ENCODE measurements at regions not wholly inside any gene's neighbourhood (a gene's known extent, or its start where the extent isn't known, plus 50 kb on each side); places are given as distances from the start of the nearest gene placed in this dataset.

DNA sequence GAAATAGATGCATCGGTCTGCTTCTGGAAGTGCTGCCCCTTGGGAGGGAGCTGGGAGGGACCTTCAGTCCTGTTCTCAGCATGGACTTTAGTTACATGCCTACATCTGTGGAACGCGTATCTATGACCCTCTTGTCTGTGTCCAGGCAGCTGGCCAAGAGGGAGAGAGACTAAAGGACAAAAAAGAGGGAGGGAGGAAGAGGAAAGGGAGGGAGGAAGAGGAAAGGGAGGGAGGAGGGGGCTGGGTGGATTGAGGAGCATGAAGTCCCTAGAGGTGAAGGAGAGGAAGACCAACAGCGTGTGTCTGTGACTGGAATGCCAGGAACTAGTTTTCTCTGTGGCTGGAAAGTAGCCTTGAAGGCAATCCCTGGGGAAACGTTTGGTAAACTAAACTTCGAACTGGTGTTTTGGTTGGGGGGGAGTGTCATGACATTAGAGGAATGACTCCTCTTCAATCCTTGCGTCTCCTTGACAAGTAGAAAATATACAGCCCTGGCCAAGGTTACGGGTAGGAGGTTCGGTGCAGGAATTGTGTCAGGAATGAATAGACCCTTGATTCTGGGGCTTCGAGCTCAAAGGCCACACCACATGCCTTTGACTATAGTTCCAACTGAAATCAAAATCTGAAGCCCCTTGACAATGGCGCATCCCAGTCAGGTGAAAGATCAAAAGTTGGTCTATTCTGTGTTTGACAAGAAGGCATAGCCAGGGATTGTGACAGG lies 52.0 kb upstream of the PLEKHG1 start (continued):
- no peak for TF ChIP-seq ZNF660 (CRISPR knock-in tag; IDR thresholded peaks at IDR 0.05; ENCODE audit: borderline replicate concordance, low read depth)
- TF ChIP-seq, protein P1, sequence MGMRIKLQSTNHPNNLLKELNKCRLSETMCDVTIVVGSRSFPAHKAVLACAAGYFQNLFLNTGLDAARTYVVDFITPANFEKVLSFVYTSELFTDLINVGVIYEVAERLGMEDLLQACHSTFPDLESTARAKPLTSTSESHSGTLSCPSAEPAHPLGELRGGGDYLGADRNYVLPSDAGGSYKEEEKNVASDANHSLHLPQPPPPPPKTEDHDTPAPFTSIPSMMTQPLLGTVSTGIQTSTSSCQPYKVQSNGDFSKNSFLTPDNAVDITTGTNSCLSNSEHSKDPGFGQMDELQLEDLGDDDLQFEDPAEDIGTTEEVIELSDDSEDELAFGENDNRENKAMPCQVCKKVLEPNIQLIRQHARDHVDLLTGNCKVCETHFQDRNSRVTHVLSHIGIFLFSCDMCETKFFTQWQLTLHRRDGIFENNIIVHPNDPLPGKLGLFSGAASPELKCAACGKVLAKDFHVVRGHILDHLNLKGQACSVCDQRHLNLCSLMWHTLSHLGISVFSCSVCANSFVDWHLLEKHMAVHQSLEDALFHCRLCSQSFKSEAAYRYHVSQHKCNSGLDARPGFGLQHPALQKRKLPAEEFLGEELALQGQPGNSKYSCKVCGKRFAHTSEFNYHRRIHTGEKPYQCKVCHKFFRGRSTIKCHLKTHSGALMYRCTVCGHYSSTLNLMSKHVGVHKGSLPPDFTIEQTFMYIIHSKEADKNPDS (CRISPR knock-in tag; IDR thresholded peaks at IDR 0.05), result no peak
- TF ChIP-seq ZSCAN25 (CRISPR knock-in tag; IDR thresholded peaks at IDR 0.05), result no peak
- TF ChIP-seq HNRNPUL1 (IDR thresholded peaks at IDR 0.05; ENCODE audit: low read depth, low read length), result no peak
- TF ChIP-seq YY1 (IDR thresholded peaks at IDR 0.05; ENCODE audit: insufficient read depth, insufficient replicate concordance, low read depth, low read length), result no peak
- TF ChIP-seq FOXP1 (IDR thresholded peaks at IDR 0.05), result no peak
- no peak for TF ChIP-seq FOXP1 (CRISPR knock-in tag; IDR thresholded peaks at IDR 0.05)
- TF ChIP-seq ETV6 (CRISPR knock-in tag; conservative IDR thresholded peaks at IDR 0.05), result no peak
- TF ChIP-seq, protein P2, sequence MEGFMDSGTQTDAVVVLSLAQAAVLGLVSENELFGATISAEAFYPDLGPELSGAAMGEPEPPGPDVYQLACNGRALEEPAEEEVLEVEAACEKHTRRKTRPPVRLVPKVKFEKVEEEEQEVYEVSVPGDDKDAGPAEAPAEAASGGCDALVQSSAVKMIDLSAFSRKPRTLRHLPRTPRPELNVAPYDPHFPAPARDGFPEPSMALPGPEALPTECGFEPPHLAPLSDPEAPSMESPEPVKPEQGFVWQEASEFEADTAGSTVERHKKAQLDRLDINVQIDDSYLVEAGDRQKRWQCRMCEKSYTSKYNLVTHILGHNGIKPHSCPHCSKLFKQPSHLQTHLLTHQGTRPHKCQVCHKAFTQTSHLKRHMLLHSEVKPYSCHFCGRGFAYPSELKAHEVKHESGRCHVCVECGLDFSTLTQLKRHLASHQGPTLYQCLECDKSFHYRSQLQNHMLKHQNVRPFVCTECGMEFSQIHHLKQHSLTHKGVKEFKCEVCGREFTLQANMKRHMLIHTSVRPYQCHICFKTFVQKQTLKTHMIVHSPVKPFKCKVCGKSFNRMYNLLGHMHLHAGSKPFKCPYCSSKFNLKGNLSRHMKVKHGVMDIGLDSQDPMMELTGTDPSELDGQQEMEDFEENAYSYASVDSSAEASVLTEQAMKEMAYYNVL (CRISPR knock-in tag; IDR thresholded peaks at IDR 0.05; ENCODE audit: borderline replicate concordance), result peak; percentile 93
- peak; percentile 45; the same call in 1 of the 2 replicates for TF ChIP-seq ESRRA (CRISPR knock-in tag; IDR thresholded peaks at IDR 0.05; ENCODE audit: low read depth)
- no peak for TF ChIP-seq PTBP1 (IDR thresholded peaks at IDR 0.05; ENCODE audit: low read depth, low read length, poor library complexity, severe bottlenecking)
- TF ChIP-seq, protein P3, sequence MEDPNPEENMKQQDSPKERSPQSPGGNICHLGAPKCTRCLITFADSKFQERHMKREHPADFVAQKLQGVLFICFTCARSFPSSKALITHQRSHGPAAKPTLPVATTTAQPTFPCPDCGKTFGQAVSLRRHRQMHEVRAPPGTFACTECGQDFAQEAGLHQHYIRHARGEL (CRISPR knock-in tag; IDR thresholded peaks at IDR 0.05), result no peak
- TF ChIP-seq CREB1 (IDR thresholded peaks at IDR 0.05), result no peak
- no peak for TF ChIP-seq CREB1 (CRISPR knock-in tag; IDR thresholded peaks at IDR 0.05)
- TF ChIP-seq, protein P4, sequence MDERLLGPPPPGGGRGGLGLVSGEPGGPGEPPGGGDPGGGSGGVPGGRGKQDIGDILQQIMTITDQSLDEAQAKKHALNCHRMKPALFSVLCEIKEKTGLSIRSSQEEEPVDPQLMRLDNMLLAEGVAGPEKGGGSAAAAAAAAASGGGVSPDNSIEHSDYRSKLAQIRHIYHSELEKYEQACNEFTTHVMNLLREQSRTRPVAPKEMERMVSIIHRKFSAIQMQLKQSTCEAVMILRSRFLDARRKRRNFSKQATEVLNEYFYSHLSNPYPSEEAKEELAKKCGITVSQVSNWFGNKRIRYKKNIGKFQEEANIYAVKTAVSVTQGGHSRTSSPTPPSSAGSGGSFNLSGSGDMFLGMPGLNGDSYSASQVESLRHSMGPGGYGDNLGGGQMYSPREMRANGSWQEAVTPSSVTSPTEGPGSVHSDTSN (CRISPR knock-in tag; IDR thresholded peaks at IDR 0.05), result no peak
- TF ChIP-seq ZNF282 (IDR thresholded peaks at IDR 0.05; ENCODE audit: partially characterized antibody), result no peak
- no peak for TF ChIP-seq ZNF253 (CRISPR knock-in tag; IDR thresholded peaks at IDR 0.05; ENCODE audit: borderline replicate concordance)
- 0 out of 2 replicates have a peak, but pooled peaks have one; percentile 22 for TF ChIP-seq ZNF614 (CRISPR knock-in tag; IDR thresholded peaks at IDR 0.05; ENCODE audit: borderline replicate concordance)
- TF ChIP-seq TRIM24 (CRISPR knock-in tag; IDR thresholded peaks at IDR 0.05), result no peak
- TF ChIP-seq HDAC6 (IDR thresholded peaks at IDR 0.05; ENCODE audit: low read depth, low read length), result no peak
- TF ChIP-seq ZNF256 (CRISPR knock-in tag; conservative IDR thresholded peaks at IDR 0.05), result no peak
- TF ChIP-seq MIXL1 (CRISPR knock-in tag; IDR thresholded peaks at IDR 0.05), result peak; percentile 49; the same call in 1 of the 2 replicates
- TF ChIP-seq HOXA7 (CRISPR knock-in tag; IDR thresholded peaks at IDR 0.05), result no peak
- TF ChIP-seq, protein P5, sequence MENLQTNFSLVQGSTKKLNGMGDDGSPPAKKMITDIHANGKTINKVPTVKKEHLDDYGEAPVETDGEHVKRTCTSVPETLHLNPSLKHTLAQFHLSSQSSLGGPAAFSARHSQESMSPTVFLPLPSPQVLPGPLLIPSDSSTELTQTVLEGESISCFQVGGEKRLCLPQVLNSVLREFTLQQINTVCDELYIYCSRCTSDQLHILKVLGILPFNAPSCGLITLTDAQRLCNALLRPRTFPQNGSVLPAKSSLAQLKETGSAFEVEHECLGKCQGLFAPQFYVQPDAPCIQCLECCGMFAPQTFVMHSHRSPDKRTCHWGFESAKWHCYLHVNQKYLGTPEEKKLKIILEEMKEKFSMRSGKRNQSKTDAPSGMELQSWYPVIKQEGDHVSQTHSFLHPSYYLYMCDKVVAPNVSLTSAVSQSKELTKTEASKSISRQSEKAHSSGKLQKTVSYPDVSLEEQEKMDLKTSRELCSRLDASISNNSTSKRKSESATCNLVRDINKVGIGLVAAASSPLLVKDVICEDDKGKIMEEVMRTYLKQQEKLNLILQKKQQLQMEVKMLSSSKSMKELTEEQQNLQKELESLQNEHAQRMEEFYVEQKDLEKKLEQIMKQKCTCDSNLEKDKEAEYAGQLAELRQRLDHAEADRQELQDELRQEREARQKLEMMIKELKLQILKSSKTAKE (CRISPR knock-in tag; IDR thresholded peaks at IDR 0.05; ENCODE audit: borderline replicate concordance), result no peak

Data from HepG2 (cell line).